Stimulated activated naive CD4-positive, alpha-beta T cell treated with Interleukin-2 at 50 U/mL for 16 hours (primary cell): ENCODE measurements at regions not wholly inside any gene's neighbourhood (a gene's known extent, or its start where the extent isn't known, plus 50 kb on each side); places are given as distances from the start of the nearest gene placed in this dataset.
"Not testable (repeated sequence)": the region's sequence is repeated elsewhere in the genome, so short reads cannot be mapped to it uniquely, and the experiment has no call there.

Experiments used
- DNase-seq: peaks from one replicate; lab custom pipeline; 2025; lab: John Stamatoyannopoulos, UW

- DNase-seq = no peak
These were observed 120.6 kb downstream of the TMEM167A start for GRCh38 chr5:82956600-82956999.

- no peak for DNase-seq
These were observed 124.9 kb downstream of the TMEM167A start for GRCh38 chr5:82952326-82952725.

GRCh38 chr5:82944267-82944666, 132.9 kb downstream of the TMEM167A start:
- not testable (repeated sequence) for DNase-seq

GRCh38 chr5:82942083-82942881, 134.9 kb downstream of the TMEM167A start:
- no peak for DNase-seq

GRCh38 chr5:82938901-82939725, 138.1 kb downstream of the TMEM167A start:
- no peak for DNase-seq

- not testable (repeated sequence) for DNase-seq
These were observed 144.5 kb downstream of the TMEM167A start for GRCh38 chr5:82932473-82933220.

GRCh38 chr5:82931110-82931509, 146.1 kb downstream of the TMEM167A start:
- DNase-seq = no peak

GRCh38 chr5:82925061-82925411, 152.2 kb downstream of the TMEM167A start:
- DNase-seq = no peak

GRCh38 chr5:82924226-82925060, 152.8 kb downstream of the TMEM167A start:
- no peak for DNase-seq

- DNase-seq = no peak
These were observed 155.0 kb downstream of the TMEM167A start for GRCh38 chr5:82922086-82922734.

GRCh38 chr5:82918311-82919031, 158.7 kb downstream of the TMEM167A start:
- no peak for DNase-seq

GRCh38 chr5:82917584-82917983, 159.6 kb downstream of the TMEM167A start:
- no peak for DNase-seq

- DNase-seq = no peak
These were observed 163.2 kb downstream of the TMEM167A start for GRCh38 chr5:82913971-82914370.

- DNase-seq = no peak
These were observed 164.7 kb downstream of the TMEM167A start for GRCh38 chr5:82912462-82912861.

GRCh38 chr5:82911910-82912309, 165.3 kb downstream of the TMEM167A start:
- DNase-seq = no peak

- DNase-seq = no peak
These were observed 166.3 kb downstream of the TMEM167A start for GRCh38 chr5:82910905-82911304.

- no peak for DNase-seq
These were observed 166.7 kb downstream of the TMEM167A start for GRCh38 chr5:82910491-82910890.

- DNase-seq = no peak
These were observed 167.4 kb downstream of the TMEM167A start for GRCh38 chr5:82909771-82910170.

- DNase-seq = no peak
These were observed 171.2 kb downstream of the TMEM167A start for GRCh38 chr5:82905986-82906385.

- no peak for DNase-seq
These were observed 175.8 kb downstream of the TMEM167A start for GRCh38 chr5:82901281-82901888.
